PC-9 (cell line): ENCODE measurements at regions not wholly inside any gene's neighbourhood (a gene's known extent, or its start where the extent isn't known, plus 50 kb on each side); places are given as distances from the start of the nearest gene placed in this dataset.

Experiments used
- EZH2 ChIP-seq: fragments of 200-600 bp; sonication (generic); IDR thresholded peaks from 2 replicates; pipeline ENCODE4 v1.8.0; 2017; ENCODE audit warnings: antibody characterized with exemption, low read depth
- TF ChIP-seq, protein P1 (sequence below): fragments of 200-600 bp; sonication (generic); conservative IDR thresholded peaks from 2 replicates; pipeline ENCODE4 v1.6.1; 2017; ENCODE audit warnings: mixed run types, antibody characterized with exemption, mild to moderate bottlenecking, moderate library complexity

DNA sequence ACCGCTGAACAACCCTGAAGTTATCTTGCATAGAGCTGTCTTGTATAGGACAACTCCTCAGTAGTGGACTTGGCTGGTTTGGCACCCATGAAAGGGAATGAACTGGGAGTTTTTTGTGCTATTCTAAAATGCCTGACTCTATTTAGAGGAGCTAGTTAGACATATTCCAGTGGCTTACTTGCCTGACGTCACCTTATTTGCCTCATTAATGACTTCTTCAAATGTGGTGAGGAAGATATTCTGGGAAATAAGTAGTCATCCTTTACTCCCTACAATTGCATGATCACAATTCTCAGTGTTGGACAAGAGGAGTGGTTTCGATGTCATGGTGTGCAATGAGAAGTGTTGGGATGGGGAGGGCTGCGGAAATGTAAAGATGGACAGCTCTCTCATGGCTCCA, 509.2 kb upstream of the MDFIC2 start:
- TF ChIP-seq EZH2: no peak
- TF ChIP-seq, protein P1, sequence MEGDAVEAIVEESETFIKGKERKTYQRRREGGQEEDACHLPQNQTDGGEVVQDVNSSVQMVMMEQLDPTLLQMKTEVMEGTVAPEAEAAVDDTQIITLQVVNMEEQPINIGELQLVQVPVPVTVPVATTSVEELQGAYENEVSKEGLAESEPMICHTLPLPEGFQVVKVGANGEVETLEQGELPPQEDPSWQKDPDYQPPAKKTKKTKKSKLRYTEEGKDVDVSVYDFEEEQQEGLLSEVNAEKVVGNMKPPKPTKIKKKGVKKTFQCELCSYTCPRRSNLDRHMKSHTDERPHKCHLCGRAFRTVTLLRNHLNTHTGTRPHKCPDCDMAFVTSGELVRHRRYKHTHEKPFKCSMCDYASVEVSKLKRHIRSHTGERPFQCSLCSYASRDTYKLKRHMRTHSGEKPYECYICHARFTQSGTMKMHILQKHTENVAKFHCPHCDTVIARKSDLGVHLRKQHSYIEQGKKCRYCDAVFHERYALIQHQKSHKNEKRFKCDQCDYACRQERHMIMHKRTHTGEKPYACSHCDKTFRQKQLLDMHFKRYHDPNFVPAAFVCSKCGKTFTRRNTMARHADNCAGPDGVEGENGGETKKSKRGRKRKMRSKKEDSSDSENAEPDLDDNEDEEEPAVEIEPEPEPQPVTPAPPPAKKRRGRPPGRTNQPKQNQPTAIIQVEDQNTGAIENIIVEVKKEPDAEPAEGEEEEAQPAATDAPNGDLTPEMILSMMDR: no peak
